GM19240 (cell line): ENCODE measurements at regions not wholly inside any gene's neighbourhood (a gene's known extent, or its start where the extent isn't known, plus 50 kb on each side); places are given as distances from the start of the nearest gene placed in this dataset.
"Not testable (repeated sequence)": the region's sequence is repeated elsewhere in the genome, so short reads cannot be mapped to it uniquely, and the experiment has no call there.

ENCODE experiments used
- DNase-seq: peaks from one replicate; pipeline ENCODE4 v3.0.0; 2011; ENCODE audit warnings: low spot score; ENCODE audit not compliant: insufficient read length

DNA sequence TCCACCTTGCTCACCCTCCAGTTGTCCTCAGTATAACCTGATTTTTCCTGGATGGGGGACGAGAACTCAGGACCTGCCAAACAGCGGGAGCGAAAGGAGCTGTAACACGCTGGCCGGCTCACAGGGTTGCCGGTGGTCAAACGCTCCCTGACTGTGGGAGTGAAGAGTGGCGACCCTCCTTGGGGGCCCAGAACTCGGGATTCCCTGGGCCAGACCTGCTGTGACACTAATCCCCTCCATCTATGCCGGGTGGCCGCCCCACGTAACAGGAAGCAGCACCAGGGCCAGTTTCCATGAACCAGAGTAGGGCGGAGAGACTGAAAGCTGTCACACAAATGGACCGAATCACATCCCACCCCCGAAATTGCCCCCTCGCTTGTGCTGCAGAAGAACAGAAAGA is 1809.2 kb upstream of the ACO1 start:
- no peak for DNase-seq

DNA sequence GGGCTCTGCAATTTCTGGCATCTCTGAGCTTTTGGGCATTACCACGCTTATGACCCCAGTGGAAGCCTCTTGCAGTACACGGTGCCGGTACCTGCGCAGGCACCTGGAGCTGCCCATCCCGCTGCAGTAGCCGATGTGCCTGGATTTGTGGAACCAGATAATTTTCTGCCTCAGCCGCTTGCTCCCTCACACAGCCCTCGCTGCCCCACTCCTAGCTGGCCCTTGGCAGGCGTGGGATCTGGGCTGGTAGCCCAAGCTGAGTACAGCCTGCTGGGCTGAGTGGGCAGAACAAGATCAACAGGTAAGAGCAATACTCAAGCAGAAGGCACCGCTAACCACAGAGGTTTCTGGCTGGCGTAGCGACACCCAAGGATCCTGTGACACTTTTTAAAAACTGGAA is 1808.8 kb upstream of the ACO1 start:
- no peak for DNase-seq

DNA sequence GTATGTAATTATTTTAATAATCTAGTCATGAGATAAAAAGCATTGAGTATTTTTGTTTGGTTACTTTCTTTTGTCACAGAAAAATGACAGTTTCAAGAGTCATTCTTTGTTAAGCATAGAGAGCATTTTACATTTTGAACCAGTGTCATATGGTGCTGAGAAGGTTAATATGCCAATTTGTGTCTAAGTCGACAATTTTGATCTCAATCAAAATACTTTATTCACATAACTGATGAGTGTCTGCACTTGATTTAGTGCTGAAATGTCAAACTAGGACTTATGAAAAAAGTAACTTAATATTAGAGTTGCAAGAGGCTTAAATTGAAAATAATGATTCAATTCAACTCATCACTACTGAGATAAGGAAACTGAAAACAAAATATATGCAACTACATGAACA is 1804.6 kb upstream of the ACO1 start:
- no peak for DNase-seq

DNA sequence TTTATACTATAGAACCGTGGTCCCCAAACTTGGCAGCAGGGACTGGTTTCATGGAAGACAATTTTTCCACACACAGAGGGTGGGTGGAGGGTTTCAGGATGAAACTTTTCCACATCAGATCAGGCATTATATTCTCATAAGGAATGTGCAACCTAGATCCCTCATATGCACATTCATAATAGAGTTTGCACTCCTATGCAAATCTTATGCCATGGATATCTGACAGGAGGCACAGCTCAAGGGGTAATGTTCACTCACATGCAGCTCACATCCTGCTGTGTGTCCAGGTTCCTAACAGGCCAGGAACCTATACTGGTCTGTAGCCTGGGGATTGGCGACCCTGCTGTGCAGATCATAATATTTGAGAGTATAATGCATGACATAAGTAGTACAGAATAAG is 1802.2 kb upstream of the ACO1 start:
- no peak for DNase-seq

DNA sequence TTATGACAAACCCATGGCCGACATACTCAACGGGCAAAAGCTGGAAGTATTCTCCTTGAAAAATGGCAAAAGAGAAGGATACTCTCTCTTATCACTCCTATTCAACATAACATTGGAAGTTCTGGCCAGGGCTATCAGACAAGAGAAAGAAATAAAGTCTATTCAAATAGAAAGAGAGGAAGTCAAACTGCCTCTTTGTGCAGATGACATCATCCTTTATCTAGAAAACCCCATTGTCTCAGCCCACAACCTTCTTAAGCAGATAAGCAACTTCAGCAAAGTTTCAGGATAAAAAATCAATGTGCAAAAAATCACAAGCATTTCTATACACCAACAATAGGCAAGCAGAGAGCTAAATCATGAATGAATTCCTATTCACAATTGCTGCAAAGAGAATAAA is 1799.9 kb upstream of the ACO1 start:
- DNase-seq = no peak

DNA sequence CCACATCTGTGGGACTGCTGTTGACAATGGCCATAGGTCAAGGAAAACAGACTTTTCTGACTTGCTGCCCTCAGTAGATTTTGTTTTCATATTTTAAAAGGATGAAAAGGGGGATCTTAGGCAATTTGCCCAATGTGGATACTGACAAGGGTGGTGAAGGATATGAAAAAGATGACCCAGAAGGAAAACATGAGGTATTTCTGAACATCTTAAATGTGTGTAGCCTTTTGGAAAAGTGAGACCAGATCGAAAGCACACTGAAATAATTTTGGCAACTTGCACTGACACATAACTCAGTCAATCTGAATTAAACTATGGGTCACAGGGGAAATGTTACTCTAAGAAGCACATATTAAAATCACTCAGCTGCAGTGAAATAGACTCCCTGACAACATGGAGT is 1793.0 kb upstream of the ACO1 start:
- DNase-seq = no peak

DNA sequence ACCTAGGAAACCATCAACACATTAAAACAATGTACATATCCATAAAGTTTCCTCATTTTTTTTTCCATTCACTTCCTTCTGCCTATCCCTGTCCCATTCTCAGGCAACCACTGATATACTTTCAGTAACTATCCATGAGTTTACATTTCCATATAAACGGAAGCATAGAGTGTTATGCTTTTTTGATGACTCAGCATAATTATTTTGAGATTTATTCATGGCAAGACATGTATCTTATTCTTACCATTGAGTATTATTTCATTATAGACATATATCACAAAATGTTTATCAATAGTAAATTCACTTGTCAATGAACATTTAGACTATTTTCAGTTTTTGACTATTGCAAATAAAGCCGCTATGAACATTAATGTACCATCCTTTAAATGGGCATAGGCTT is 1786.8 kb upstream of the ACO1 start:
- DNase-seq = no peak

DNA sequence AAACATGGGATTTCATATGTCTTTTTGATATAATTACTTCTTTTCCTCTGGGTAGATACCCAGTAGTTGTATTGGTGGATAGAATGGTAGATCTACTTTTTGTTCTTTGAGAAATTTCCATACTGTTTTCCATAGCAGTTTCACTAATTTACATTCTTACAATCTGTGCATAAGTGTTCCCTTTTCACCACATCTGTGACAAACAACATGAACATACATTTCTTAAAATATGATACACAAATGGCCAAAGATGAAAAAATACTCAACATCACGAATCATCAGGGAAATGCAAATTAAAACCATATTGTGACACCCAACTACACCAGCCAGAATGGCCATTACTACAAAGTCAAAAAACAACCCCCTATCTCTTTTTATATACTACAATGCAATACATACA is 1778.5 kb upstream of the ACO1 start:
- no peak for DNase-seq

DNA sequence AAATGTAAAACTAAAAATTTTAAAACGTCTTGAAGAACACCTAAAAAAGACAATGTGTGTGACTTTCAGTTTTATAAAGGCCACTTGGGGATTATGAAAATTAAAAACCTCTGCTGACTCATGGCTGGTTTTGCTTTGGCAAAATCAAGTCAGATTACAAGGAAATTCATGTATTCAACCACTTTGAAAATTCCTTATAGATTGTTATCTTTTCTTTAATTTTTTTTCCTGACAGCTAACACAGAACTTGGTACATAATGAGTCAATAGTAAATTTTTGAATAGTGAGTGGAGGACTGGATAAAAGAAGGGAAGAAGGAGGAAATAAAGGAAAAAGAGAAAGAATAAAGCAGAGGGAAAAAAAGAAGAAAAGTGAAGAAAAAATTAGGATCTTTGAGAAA is 1774.7 kb upstream of the ACO1 start:
- DNase-seq = no peak

DNA sequence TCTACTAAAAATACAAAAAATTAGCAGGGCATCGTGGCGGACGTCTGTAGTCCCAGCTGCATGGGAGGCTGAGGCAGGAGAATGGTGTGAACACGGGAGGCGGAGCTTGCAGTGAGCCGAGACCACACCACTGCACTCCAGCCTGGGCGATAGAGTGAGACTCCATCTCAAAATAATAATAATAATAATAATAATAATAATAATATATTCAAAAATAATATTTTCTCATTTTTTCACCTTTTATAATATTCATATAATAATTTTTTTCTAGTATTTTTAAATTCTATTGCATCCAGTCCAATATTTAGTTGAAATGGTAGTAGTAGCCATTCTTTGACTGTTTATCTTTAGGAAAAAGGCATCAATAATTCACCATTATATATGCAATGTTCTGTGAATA is 1767.7 kb upstream of the ACO1 start:
- DNase-seq = not testable (repeated sequence)

DNA sequence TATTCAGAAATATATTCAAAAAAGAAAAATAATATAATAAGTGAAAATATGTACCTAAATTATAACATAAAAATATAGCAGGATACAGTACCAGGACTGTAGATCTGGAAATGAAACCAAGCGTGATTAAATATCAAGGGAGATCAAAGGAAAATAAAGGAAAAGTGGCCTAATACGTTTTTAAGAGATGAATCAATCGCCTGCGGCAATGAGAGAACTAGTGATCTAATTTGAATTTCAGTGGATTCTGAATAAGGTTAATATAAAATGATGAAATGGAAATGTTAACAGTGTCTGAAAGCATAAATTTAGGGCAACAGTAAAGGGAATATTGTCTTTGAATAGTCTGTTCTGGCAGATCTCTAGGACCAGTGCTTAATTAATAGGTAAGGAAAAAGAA is 1761.9 kb upstream of the ACO1 start:
- no peak for DNase-seq

DNA sequence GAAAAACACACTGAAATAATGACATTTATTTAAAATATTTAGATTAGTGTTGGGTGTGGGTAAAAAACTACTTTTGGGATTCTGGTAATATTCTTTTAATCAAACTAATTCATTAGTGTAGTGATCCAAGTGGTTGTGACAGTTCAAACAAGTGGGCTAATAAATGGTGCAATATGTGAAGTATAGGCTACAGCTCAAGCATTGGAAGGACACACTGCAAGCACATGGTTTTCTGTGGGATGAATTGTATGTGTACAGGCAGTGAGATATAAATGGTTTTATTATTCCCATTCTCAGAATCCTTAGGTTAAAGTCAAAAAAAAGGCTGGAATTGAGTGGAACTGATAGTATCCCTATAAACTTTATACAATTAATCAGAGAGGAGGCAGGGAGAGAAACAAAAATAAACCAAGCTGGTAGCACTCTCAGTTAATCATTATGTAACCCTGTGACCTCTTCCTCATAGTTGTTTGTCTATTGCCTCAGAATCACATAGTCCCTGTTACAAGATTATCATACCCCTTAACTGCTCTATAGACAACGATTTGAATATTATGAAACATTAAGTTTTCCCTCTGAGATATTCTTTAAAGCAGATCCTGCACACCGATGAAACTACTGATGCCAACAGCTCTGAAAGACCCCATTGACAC is 1755.4 kb upstream of the ACO1 start:
- DNase-seq = no peak

DNA sequence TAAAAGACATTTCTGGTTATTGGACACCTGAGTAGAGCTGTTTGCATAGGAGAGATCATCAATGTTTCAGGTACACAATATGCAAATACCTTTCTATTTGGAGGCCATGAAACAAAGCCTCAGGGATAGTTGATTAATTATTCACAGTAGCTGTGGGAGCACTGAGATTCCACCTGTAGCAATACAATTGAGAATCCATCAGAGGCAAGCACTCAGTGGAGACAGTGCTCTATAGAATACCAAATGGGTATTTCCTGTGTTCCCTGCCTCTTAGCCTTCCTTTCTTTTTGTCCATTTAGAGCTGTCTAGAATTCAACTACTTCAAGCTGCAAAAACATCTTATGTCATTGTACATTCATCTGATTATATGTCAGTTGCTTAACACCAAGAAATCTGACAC is 1754.0 kb upstream of the ACO1 start:
- no peak for DNase-seq

DNA sequence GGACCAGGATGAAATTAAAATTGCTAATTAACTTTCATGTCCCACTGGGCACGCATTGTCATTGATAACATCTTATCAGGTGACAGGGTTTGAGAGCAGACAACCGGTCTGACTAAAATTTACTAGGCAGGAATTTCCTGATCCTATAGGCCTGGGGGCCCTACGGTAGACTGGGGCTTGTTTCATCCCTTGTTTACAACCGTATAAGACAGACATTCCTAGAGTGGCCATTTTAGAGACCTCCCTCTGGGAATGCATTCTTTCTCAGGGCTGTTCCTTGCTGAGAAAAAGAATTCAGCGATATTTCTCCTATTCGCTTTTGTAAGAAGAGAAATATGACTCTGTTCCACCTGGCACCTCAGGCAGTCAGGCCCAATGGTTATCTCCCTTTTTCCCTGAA is 1737.8 kb upstream of the ACO1 start:
- DNase-seq = not testable (repeated sequence)

DNA sequence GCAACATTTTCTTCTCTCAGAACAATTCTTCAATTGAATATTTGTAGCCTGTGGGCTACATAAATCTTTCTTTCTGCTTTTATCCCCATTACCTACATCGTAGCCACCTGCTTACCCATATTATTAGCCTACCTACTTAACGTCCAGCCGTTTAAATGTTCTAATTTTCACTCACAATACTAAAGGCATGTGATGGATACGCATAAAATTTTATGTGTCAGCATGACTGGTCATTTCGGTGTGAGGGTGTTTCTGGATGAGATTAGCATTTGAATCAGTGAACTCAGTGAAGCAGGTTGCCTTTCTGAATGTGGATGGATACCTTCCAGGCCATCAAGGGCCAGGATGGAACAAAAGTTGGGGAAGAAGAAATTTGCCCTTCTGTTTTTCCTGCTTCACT is 1722.5 kb upstream of the ACO1 start:
- DNase-seq = no peak

DNA sequence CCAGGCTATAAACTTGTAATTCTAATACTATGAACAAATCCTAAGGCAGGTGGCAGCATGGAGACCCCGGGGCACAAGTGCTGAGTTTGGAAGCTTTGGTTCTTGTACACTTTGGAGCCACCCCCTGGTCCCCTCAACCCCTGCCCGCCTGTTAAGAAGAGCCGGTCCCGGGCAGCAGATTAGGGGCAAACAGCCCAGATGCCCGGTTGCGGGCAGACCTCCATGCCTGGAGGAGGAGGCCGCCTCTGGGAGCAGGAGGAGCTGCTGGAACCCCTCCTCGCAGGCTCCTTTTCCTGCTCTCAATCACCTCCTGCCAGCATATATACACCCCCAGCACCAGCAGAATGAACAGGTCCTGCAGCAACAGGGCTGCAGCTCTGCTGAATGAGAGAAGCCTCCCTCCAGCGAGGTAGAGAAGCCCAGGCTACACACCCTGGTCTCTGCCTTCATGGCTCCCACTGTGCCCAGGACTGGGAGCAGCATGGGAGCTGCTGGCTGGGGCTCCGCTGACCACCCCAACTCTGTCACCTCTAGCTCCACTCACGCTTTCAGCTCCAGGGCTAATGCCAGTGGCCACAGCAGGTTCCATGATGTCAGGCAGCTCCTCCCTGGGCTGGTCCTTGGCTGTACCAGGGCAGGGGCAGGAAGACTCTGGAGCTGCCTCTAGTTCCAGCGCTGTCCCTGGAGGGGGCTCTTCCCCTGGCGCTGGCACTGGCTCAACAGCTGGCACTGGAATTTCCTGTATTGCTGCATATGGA is 1713.5 kb upstream of the ACO1 start:
- no peak for DNase-seq

DNA sequence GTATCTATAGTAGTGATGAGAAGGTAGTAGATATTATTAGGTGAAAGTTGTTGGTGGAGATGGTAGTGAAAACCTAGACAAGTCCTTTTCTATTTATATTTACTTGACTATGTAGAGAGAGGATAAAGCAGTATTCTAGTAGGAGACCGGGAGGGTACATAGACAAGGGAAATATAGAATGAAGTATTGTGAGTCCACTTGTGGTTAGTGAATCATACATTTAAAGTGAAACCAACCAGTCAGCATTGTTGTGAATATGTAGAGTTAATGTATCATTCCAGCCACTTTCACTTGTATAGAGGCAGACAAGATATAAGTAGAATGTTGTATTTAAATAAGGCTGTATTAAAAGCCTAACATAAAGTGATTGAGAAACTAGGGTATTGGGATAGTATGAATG is 1711.3 kb upstream of the ACO1 start:
- DNase-seq = no peak

DNA sequence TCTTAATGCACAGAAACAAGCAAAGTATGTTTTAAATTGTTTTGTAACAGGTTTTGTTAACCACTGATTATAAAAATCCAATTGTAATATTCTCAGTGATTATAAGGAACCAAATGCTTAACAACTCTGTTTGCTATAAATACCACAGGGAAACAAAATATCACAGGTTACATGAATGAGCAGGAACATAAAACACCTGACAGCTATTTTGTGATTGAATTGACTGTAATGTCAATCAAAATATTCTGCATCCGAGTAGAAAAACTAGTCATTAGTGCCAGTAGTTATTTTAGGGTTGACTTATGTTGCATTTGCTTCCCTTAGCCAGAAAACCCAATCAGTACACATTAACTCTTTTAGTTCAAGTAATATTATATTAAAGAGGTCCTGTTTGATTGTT is 1707.8 kb upstream of the ACO1 start:
- DNase-seq = no peak

DNA sequence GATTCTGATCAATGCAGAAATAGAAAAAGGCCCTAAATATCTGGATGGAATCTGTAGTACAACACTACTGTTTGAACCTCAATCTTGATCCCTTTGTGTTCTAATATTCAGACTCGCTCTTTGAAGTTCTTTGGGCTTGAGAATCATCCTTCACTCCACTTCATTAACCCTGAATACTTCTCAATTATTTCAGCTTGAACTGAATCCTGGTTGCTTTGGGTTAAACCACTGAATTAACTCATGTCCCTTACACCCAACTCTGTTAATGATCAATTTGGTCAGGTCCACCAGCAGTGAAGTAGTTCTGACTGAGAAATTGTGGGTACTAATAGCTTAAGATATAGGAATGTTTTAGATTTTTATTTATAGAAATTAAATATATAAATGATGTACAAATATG is 1707.2 kb upstream of the ACO1 start:
- DNase-seq = no peak

DNA sequence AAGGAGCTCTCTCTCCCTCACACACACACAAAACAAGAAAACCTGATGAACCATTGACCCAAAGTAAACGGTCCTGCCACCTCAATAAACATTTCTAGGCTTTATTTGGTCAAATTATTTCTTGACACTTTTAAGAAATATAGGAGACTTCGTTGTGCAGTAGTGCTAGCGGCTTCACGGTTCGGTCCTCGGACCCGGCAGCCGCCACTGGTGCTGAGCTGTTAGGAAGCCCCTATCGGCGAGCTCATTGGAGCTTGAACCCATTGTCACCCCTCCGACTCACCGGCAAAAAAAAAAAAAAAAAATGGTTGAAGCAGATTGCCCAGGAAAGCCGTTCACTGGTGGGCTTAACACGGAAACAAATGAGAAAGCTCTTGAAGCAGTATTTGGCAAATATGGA is 1695.6 kb upstream of the ACO1 start:
- DNase-seq = no peak

DNA sequence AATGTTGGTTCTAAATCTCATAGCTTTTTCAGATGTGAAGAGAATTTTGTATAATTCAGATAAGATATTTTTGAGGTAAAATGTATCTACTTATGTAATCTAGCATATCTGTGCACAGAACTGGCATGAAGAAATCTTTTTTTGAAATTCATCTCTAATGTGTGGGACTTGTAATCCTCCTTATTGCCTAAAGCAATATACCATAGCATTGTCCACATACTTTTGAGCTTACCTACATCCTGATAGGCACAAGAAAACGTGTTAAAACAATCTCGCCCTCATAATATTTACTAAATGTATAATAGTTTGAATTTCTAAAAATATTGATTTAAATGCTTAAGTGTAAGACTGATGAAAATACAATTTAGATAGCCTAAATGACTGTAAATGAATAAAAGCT is 1686.5 kb upstream of the ACO1 start:
- no peak for DNase-seq

DNA sequence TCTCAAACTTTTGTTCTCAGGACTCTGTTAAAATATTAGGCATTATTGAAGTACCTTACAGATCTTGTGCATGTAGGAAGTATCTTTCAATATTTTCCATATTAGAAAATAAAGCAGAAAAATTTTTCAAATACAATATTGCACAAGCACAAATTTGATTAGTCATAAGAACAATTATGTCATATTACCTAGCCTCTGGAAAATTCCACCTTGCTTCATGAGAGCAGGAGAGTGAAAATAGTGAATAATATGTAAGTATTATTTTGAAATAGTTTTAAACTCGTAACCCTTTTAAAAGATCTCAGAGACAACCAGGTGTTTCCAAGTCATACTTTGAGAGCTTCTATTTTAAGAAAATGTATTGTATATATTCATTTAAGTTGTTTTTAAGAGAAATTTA is 1672.9 kb upstream of the ACO1 start:
- no peak for DNase-seq

DNA sequence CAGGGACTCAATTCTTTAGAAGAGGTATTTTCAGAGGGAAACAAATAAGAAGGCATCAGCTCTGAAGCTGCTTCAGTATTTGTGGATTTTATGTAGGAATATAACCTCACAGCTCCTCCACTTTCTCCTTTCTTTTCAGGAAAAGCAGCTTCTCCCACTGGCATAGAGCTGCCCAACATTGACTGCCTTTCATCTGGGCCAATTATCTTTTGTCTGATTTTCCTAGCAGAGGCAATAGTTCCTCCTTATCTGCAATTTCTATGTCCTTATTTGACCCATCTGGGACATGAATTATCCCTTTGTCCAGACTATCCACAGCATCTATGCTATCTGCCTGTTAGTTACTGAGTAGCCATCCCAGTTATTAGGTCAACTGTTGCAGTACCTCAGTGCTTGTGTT is 1671.2 kb upstream of the ACO1 start:
- no peak for DNase-seq
